ENCODE measurements at regions not wholly inside any gene's neighbourhood (a gene's known extent, or its start where the extent isn't known, plus 50 kb on each side); places are given as distances from the start of the nearest gene placed in this dataset.
"Not testable (repeated sequence)": the region's sequence is repeated elsewhere in the genome, so short reads cannot be mapped to it uniquely, and the experiment has no call there.

DNA sequence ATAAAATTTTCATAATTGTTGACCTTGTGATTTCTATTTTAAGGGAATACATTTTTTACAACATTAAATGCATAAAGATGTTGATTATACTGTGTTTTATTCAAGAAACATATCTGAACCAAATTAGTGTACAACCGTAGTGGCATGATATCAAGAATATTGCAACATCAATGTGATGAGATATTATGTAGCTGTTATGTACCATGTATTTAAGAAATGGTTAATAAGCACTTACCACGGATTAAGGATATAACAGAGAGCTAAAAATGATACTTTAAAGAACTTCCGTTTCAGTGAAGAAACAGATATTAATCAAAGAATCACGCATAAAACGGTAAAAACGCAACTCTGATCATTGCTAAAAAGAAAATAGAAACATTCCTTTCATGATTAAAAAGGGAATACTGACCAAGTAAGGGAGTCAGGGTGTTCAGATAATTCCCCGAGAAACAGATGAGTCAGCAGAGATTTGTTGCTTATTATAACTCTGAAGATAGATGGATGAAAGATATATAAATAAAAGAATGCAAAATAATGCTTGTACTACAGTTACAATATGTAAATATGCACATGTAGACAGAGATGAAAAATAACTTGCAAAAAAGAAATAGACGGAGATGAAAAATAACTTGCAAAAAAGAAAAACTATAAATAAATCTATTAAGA, 281.9 kb upstream of the MAF start:
- intact Hi-C loops (cut with DNase I; ENCODE audit: low total_unique reads), result no loop called here
- DNase-seq, result no peak
- Histone ChIP-seq H3K36me3 (no peaks in the 10 kb centered on the region), H3K9me3 (no peaks in the 10 kb centered on the region), H3K27me3 (no peaks in the 10 kb centered on the region), H3K4me1 (no peaks in the 10 kb centered on the region), H3K27ac (no peak overlapping the region), H3K4me3 (no peak overlapping the region)
- 61 to 78% (median 66%) methylated on average over 8 of the region's 8 CpGs for WGBS, 5 donors
- TF ChIP-seq EP300 (IDR thresholded peaks at IDR 0.05) (no peak), POLR2A (IDR thresholded peaks at IDR 0.05) (no peak)

DNA sequence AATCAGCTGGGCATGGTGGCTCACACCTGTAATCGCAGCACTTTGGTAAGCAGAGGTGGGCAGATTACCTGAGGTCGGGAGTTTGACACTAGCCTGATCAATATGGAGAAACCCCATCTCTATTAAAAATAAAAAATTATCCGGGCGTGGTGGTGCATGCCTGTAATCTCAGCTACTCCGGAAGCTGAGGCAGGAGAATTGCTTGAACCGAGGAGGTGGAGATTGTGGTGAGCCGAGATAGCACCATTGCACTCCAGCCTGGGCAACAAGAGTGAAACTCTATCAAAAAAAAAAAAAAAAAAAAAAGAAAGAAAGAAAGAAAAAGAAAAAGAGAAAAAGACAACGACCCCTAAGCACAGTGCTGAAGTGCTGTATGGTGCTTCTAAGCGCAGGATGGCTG, 280.6 kb upstream of the MAF start:
- H3K27me3 ChIP-seq; intact Hi-C loops (cut with DNase I; ENCODE audit: low total_unique reads); H3K36me3 ChIP-seq; H3K9me3 ChIP-seq; H3K4me1 ChIP-seq; H3K4me3 ChIP-seq; H3K27ac ChIP-seq; DNase-seq: not testable (repeated sequence)
- WGBS, 5 donors, result 84 to 90% (median 85%) methylated on average over 7 to 9 of the region's 9 CpGs

DNA sequence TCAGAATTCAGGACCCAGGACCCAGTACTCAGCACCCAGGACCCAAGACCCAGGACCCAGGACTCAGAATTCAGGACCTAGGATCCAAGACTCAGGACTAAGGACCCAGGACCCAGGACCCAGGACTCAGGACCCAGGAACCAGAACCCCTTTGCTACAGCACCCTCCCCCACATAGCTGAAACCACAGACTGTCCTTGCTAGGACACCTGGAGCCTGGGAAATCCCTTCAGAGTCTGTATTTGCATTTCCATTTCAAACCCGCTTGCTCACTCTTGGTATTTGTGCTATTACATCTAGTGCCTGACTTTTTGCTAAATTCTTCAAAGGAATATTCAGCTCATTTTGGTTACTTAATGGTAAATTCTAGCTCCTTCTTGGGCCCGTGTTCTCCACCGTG, 275.8 kb upstream of the MAF start:
- H3K9me3 ChIP-seq, result no peaks in the 10 kb centered on the region
- no peak overlapping the region for H3K27ac ChIP-seq
- H3K4me1 ChIP-seq, result no peaks in the 10 kb centered on the region
- no peaks in the 10 kb centered on the region for H3K36me3 ChIP-seq
- TF ChIP-seq, protein P1, sequence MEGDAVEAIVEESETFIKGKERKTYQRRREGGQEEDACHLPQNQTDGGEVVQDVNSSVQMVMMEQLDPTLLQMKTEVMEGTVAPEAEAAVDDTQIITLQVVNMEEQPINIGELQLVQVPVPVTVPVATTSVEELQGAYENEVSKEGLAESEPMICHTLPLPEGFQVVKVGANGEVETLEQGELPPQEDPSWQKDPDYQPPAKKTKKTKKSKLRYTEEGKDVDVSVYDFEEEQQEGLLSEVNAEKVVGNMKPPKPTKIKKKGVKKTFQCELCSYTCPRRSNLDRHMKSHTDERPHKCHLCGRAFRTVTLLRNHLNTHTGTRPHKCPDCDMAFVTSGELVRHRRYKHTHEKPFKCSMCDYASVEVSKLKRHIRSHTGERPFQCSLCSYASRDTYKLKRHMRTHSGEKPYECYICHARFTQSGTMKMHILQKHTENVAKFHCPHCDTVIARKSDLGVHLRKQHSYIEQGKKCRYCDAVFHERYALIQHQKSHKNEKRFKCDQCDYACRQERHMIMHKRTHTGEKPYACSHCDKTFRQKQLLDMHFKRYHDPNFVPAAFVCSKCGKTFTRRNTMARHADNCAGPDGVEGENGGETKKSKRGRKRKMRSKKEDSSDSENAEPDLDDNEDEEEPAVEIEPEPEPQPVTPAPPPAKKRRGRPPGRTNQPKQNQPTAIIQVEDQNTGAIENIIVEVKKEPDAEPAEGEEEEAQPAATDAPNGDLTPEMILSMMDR (IDR thresholded peaks at IDR 0.05), result no peak
- TF ChIP-seq EP300 (IDR thresholded peaks at IDR 0.05), result no peak
- no peak for TF ChIP-seq POLR2A (IDR thresholded peaks at IDR 0.05)
- TF ChIP-seq POLR2AphosphoS5 (IDR thresholded peaks at IDR 0.05), result no peak
- intact Hi-C loops (cut with DNase I; ENCODE audit: low total_unique reads), result no loop called here
- H3K4me3 ChIP-seq, result no peak overlapping the region
- DNase-seq, result no peak
- H3K27me3 ChIP-seq, result no peaks in the 10 kb centered on the region
- WGBS, 5 donors, result 80 to 88% (median 84%) methylated on average over 3 of the region's 3 CpGs

DNA sequence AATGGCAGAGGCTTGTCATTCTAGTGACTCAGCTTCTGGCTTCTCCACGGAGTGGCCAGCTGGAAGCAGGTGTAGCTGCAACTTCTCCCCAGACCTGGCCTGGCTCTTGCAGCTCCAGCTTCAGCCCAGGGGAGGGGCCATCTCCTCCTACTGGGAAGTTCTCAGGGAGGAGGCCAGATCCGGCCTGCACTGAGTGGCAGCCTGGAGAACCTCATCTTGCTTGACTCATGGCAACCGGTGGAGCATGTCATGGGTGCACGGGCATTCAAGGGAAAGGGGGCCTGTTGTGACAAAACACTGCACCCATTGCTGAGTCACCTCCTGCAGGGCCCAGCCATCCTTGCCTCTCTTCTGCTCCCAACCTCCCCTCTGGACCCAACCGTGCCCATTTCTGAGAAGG, 273.9 kb upstream of the MAF start:
- Histone ChIP-seq H3K36me3 (no peaks in the 10 kb centered on the region), H3K4me3 (no peak overlapping the region), H3K9me3 (no peaks in the 10 kb centered on the region), H3K27ac (no peak overlapping the region), H3K4me1 (no peaks in the 10 kb centered on the region), H3K27me3 (no peaks in the 10 kb centered on the region)
- peak in 1 of 2 donors; percentile 10 for DNase-seq
- intact Hi-C loops (cut with DNase I; ENCODE audit: low total_unique reads), result no loop called here
- 61 to 80% (median 73%) methylated on average over 5 of the region's 5 CpGs for WGBS, 5 donors
- TF ChIP-seq POLR2AphosphoS5 (IDR thresholded peaks at IDR 0.05) (no peak), POLR2A (IDR thresholded peaks at IDR 0.05) (no peak), EP300 (IDR thresholded peaks at IDR 0.05) (no peak)
- TF ChIP-seq, protein P1 (IDR thresholded peaks at IDR 0.05), result no peak

DNA sequence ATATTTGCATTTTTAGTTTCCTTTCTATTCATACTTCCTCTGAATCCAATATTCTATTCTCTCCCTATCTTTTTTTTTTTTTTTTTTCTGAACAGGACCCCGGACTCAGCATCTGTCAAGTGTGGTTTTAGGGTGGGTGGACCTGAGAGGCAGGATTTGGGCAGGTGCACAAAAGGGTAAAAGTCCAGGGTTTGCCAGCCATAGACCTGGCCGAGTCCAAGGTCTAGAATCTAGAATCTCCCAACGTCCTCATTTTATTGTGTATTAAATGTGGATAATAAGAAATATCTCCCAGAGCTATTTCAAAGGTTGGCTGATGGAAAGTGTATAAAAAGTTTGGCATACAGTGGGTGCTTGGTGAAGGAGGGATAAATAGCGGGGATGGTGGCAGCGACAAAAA, 273.3 kb upstream of the MAF start:
- WGBS, 5 donors, result 79 to 90% (median 83%) methylated on average over 5 of the region's 5 CpGs
- H3K27ac ChIP-seq, result no peak overlapping the region
- H3K4me3 ChIP-seq, result no peak overlapping the region
- H3K36me3 ChIP-seq, result no peaks in the 10 kb centered on the region
- intact Hi-C loops (cut with DNase I; ENCODE audit: low total_unique reads), result no loop called here
- no peaks in the 10 kb centered on the region for H3K9me3 ChIP-seq
- no peaks in the 10 kb centered on the region for H3K4me1 ChIP-seq
- DNase-seq, result no peak
- TF ChIP-seq POLR2AphosphoS5 (IDR thresholded peaks at IDR 0.05) (no peak), POLR2A (IDR thresholded peaks at IDR 0.05) (no peak), EP300 (IDR thresholded peaks at IDR 0.05) (no peak)
- TF ChIP-seq, protein P1 (IDR thresholded peaks at IDR 0.05), result no peak
- no peaks in the 10 kb centered on the region for H3K27me3 ChIP-seq
